OCI-LY1 (cell line): ENCODE measurements at regions not wholly inside any gene's neighbourhood (a gene's known extent, or its start where the extent isn't known, plus 50 kb on each side); places are given as distances from the start of the nearest gene placed in this dataset.

Experiments
- H2AFZ ChIP-seq: fragments of 200-600 bp; sonication (generic), shearing (Covaris generic); 2 replicates; pipeline ENCODE4 v1.6.0; 2014; ENCODE audit warnings: antibody characterized with exemption, mild to moderate bottlenecking, low read length
- H3F3A ChIP-seq: fragments of 200-600 bp; sonication (generic), shearing (Covaris generic); 2 replicates; pipeline ENCODE4 v1.6.0; 2014; ENCODE audit warnings: mild to moderate bottlenecking, antibody characterized with exemption, low read length, moderate library complexity; ENCODE audit not compliant: insufficient read depth
- H3K27ac ChIP-seq: fragments of 200-600 bp; sonication (generic); 2 replicates; pipeline ENCODE4 v1.5.1; 2014; ENCODE audit warnings: low read length, mixed run types, mild to moderate bottlenecking, low read depth; ENCODE audit not compliant: poor library complexity, severe bottlenecking
- H3K27me3 ChIP-seq: fragments of 200-600 bp; sonication (generic); 2 replicates; pipeline ENCODE4 v1.6.0; 2014; ENCODE audit warnings: antibody characterized with exemption, mild to moderate bottlenecking, low read length, moderate library complexity; ENCODE audit not compliant: insufficient read depth
- H3K36me3 ChIP-seq: fragments of 200-600 bp; sonication (generic); 2 replicates; pipeline ENCODE4 v1.6.1; 2014; ENCODE audit warnings: mild to moderate bottlenecking, antibody characterized with exemption, low read length, moderate library complexity, mixed read lengths; ENCODE audit not compliant: insufficient read depth
- H3K4me1 ChIP-seq: fragments of 200-600 bp; sonication (generic); 2 replicates; pipeline ENCODE4 v1.5.1; 2014; ENCODE audit warnings: mild to moderate bottlenecking, low read length, moderate library complexity; ENCODE audit not compliant: insufficient read depth, severe bottlenecking
- H3K4me2 ChIP-seq: fragments of 200-600 bp; sonication (generic), shearing (Covaris generic); 2 replicates; pipeline ENCODE4 v1.6.1; 2014; ENCODE audit warnings: low read length
- H3K4me3 ChIP-seq: fragments of 200-600 bp; sonication (generic); 2 replicates; pipeline ENCODE4 v1.5.1; 2014; ENCODE audit warnings: low read length, low read depth, mild to moderate bottlenecking, mixed read lengths; ENCODE audit not compliant: poor library complexity, severe bottlenecking
- H3K79me2 ChIP-seq: fragments of 200-600 bp; shearing (Covaris generic); 2 replicates; pipeline ENCODE4 v1.6.1; 2016; ENCODE audit warnings: mixed run types, low read length, mixed read lengths; ENCODE audit not compliant: insufficient read depth
- H3K9ac ChIP-seq: fragments of 200-600 bp; sonication (generic), shearing (Covaris generic); 2 replicates; pipeline ENCODE4 v1.6.1; 2014; ENCODE audit warnings: mild to moderate bottlenecking, low read length, mixed read lengths
- H3K9me2 ChIP-seq: fragments of 200-600 bp; sonication (generic), shearing (Covaris generic); 2 replicates; pipeline ENCODE4 v1.6.1; 2014; ENCODE audit warnings: low read depth, mild to moderate bottlenecking, low read length, mixed read lengths
- H3K9me3 ChIP-seq: fragments of 200-600 bp; shearing (Covaris generic); 2 replicates; pipeline ENCODE4 v1.6.1; 2014; ENCODE audit warnings: low read length, mixed read lengths
- H4K20me1 ChIP-seq: fragments of 200-600 bp; sonication (generic), shearing (Covaris generic); 2 replicates; pipeline ENCODE4 v1.6.0; 2016; ENCODE audit warnings: mild to moderate bottlenecking, low read length; ENCODE audit not compliant: insufficient read depth
- EZH2 ChIP-seq: fragments of 200-600 bp; sonication (generic), shearing (Covaris generic); IDR thresholded peaks from 2 replicates; pipeline ENCODE4 v1.8.0; 2017; ENCODE audit warnings: borderline replicate concordance, mixed run types, mild to moderate bottlenecking, antibody characterized with exemption, low read length, moderate library complexity, mixed read lengths
- TF ChIP-seq, protein P1 (sequence below): fragments of 200-600 bp; sonication (generic), shearing (Covaris generic); IDR thresholded peaks from 2 replicates; pipeline ENCODE4 v1.5.1; 2017; ENCODE audit warnings: mild to moderate bottlenecking, antibody characterized with exemption, low read length, moderate library complexity, mixed read lengths

DNA sequence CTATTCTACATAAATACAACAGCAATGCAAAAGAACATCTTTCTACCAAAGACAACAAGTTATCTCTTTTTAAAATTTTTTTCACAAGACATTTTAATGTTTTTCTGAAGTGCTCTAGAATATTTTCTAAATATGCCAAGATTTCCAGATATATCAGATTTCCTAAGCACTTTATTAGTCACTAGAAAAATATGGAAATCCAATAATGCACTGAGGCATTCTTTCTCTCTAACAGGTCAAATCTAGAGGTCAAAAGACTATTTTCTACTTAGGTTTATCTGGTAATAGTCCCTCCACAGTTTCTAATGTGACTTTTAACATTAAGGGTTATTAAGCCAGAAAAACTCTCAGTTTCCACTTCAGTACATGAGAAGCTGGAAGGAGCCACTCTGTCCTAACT is 1041.2 kb upstream of the INTU start:
- H3K36me3 ChIP-seq, result no peaks in the 10 kb centered on the region
- no peaks in the 10 kb centered on the region for H4K20me1 ChIP-seq
- H3F3A ChIP-seq, result no peaks in the 10 kb centered on the region
- TF ChIP-seq EZH2, result no peak
- TF ChIP-seq, protein P1, sequence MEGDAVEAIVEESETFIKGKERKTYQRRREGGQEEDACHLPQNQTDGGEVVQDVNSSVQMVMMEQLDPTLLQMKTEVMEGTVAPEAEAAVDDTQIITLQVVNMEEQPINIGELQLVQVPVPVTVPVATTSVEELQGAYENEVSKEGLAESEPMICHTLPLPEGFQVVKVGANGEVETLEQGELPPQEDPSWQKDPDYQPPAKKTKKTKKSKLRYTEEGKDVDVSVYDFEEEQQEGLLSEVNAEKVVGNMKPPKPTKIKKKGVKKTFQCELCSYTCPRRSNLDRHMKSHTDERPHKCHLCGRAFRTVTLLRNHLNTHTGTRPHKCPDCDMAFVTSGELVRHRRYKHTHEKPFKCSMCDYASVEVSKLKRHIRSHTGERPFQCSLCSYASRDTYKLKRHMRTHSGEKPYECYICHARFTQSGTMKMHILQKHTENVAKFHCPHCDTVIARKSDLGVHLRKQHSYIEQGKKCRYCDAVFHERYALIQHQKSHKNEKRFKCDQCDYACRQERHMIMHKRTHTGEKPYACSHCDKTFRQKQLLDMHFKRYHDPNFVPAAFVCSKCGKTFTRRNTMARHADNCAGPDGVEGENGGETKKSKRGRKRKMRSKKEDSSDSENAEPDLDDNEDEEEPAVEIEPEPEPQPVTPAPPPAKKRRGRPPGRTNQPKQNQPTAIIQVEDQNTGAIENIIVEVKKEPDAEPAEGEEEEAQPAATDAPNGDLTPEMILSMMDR, result no peak
- no peaks in the 10 kb centered on the region for H3K4me1 ChIP-seq
- no peaks in the 10 kb centered on the region for H3K9me2 ChIP-seq
- no peak overlapping the region for H3K4me3 ChIP-seq
- no peaks in the 10 kb centered on the region for H3K79me2 ChIP-seq
- H3K27me3 ChIP-seq, result no peaks in the 10 kb centered on the region
- H3K9ac ChIP-seq, result no peak overlapping the region
- no peak overlapping the region for H3K27ac ChIP-seq
- H3K9me3 ChIP-seq, result no peaks in the 10 kb centered on the region
- H3K4me2 ChIP-seq, result no peak overlapping the region
- H2AFZ ChIP-seq, result no peak overlapping the region

GRCh38 chr4:126592088-126592487 is 1040.7 kb upstream of the INTU start:
- H2AFZ ChIP-seq, result no peak overlapping the region

GRCh38 chr4:126593626-126594025 is 1039.1 kb upstream of the INTU start:
- Histone ChIP-seq H3K9ac (no peak overlapping the region), H3K9me2 (no peaks in the 10 kb centered on the region), H3K4me2 (no peak overlapping the region), H3K4me1 (no peaks in the 10 kb centered on the region), H3F3A (no peaks in the 10 kb centered on the region), H3K36me3 (no peaks in the 10 kb centered on the region), H3K4me3 (no peak overlapping the region), H3K27ac (no peak overlapping the region), H3K27me3 (no peaks in the 10 kb centered on the region), H2AFZ (no peak overlapping the region), H3K79me2 (no peaks in the 10 kb centered on the region), H3K9me3 (no peaks in the 10 kb centered on the region), H4K20me1 (no peaks in the 10 kb centered on the region)
- TF ChIP-seq, protein P1, result no peak
- TF ChIP-seq EZH2, result no peak

More at GRCh38 chr4:126592088-126592487, 1040.7 kb upstream of the INTU start:
- Histone ChIP-seq H3K36me3 (no peaks in the 10 kb centered on the region), H3K4me2 (no peak overlapping the region), H3K27ac (no peak overlapping the region), H3K4me3 (no peak overlapping the region), H3K79me2 (no peaks in the 10 kb centered on the region), H3F3A (no peaks in the 10 kb centered on the region), H3K27me3 (no peaks in the 10 kb centered on the region), H3K9me3 (no peaks in the 10 kb centered on the region), H3K4me1 (no peaks in the 10 kb centered on the region), H4K20me1 (no peaks in the 10 kb centered on the region), H3K9ac (no peak overlapping the region), H3K9me2 (no peaks in the 10 kb centered on the region)
- TF ChIP-seq EZH2, result no peak
- TF ChIP-seq, protein P1, result no peak
